GM23338 (cell line): ENCODE measurements at regions not wholly inside any gene's neighbourhood (a gene's known extent, or its start where the extent isn't known, plus 50 kb on each side); places are given as distances from the start of the nearest gene placed in this dataset.

ENCODE experiments used
- ATAC-seq: fragments of 200-7000 bp; cut with Tn5 transposase; 3 replicates; pipeline ENCODE4 v1.9.1; 2020
- DNase-seq: peaks from one replicate; pipeline ENCODE4 v3.0.0-alpha.2; 2015; ENCODE audit warnings: low spot score
- H2AFZ ChIP-seq: fragments of 200-600 bp; sonication (generic); 2 replicates; pipeline ENCODE4 v1.8.0; 2016; ENCODE audit warnings: antibody characterized with exemption, mild to moderate bottlenecking, moderate library complexity
- H3F3A ChIP-seq: fragments of 200-600 bp; sonication (generic); replicated peaks from 2 replicates; pipeline ENCODE4 v1.8.0; 2017; ENCODE audit warnings: antibody characterized with exemption, mixed run types, low read depth
- H3K27ac ChIP-seq: fragments of 200-600 bp; sonication (generic); 2 replicates; pipeline ENCODE4 v1.6.1; 2016; ENCODE audit warnings: low read depth
- H3K27me3 ChIP-seq: fragments of 200-600 bp; sonication (generic); 2 replicates; pipeline ENCODE4 v1.8.0; 2016; ENCODE audit warnings: mild to moderate bottlenecking, mixed run types, moderate library complexity; ENCODE audit not compliant: insufficient read depth
- H3K36me3 ChIP-seq: fragments of 200-600 bp; sonication (generic); 2 replicates; pipeline ENCODE4 v1.8.0; 2016; ENCODE audit warnings: mild to moderate bottlenecking; ENCODE audit not compliant: insufficient read depth
- H3K4me1 ChIP-seq: fragments of 200-600 bp; sonication (generic); 2 replicates; pipeline ENCODE4 v1.8.0; 2016; ENCODE audit warnings: mild to moderate bottlenecking, moderate library complexity; ENCODE audit not compliant: insufficient read depth
- H3K4me2 ChIP-seq: fragments of 200-600 bp; sonication (generic); 2 replicates; pipeline ENCODE4 v1.7.1; 2017; ENCODE audit warnings: mixed run types
- H3K4me3 ChIP-seq: fragments of 200-600 bp; sonication (generic); 2 replicates; pipeline ENCODE4 v1.6.1; 2016; ENCODE audit warnings: mixed run types
- H3K79me2 ChIP-seq: fragments of 200-600 bp; sonication (generic); replicated peaks from 2 replicates; pipeline ENCODE4 v1.8.0; 2017; ENCODE audit warnings: mild to moderate bottlenecking; ENCODE audit not compliant: insufficient read depth
- H3K9me2 ChIP-seq: fragments of 200-600 bp; sonication (generic); 2 replicates; pipeline ENCODE4 v1.8.0; 2017; ENCODE audit not compliant: insufficient read depth
- H4K20me1 ChIP-seq: fragments of 200-600 bp; sonication (generic); replicated peaks from 2 replicates; pipeline ENCODE4 v1.8.0; 2017; ENCODE audit warnings: mild to moderate bottlenecking; ENCODE audit not compliant: insufficient read depth
- H3K27ac Mint-ChIP-seq: 2 replicates; pipeline ENCODE4 v1.8.0; 2020; ENCODE audit warnings: inconsistent platforms, mild to moderate bottlenecking, moderate library complexity, mixed read lengths
- H3K27me3 Mint-ChIP-seq: 3 replicates; pipeline ENCODE4 v1.8.0; 2022; ENCODE audit warnings: low read depth, mild to moderate bottlenecking, moderate library complexity, mixed read lengths, inconsistent platforms; ENCODE audit not compliant: insufficient read depth, poor library complexity
- H3K36me3 Mint-ChIP-seq: 3 replicates; pipeline ENCODE4 v1.8.0; 2021; ENCODE audit warnings: low read depth, mild to moderate bottlenecking, inconsistent platforms, moderate library complexity, mixed read lengths
- H3K4me1 Mint-ChIP-seq: 3 replicates; pipeline ENCODE4 v1.8.0; 2020; ENCODE audit warnings: mild to moderate bottlenecking, inconsistent platforms, mixed read lengths
- H3K4me3 Mint-ChIP-seq: 3 replicates; pipeline ENCODE4 v1.8.0; 2021; ENCODE audit warnings: moderate library complexity, mild to moderate bottlenecking, inconsistent platforms, mixed read lengths
- H3K9me3 Mint-ChIP-seq: 3 replicates; pipeline ENCODE4 v1.8.0; 2020; ENCODE audit warnings: moderate library complexity, mild to moderate bottlenecking, inconsistent platforms, mixed read lengths
- CREB1 ChIP-seq: fragments of 250-450 bp; sonication (Bioruptor Pico); IDR thresholded peaks from 2 replicates; pipeline ENCODE4 v1.5.0; 2020; ENCODE audit warnings: low read depth, mild to moderate bottlenecking, moderate library complexity
- CTCF ChIP-seq, 2 experiments: fragments of 200-600 bp in 1 of 2; sonication (generic) in 1 of 2; conservative IDR thresholded peaks; 2 replicates each; pipeline versions ENCODE4 v1.5.1 to v1.6.1; 2016 to 2017; ENCODE audit warnings: antibody characterized with exemption in 2 of 2, low read depth in 2 of 2, mild to moderate bottlenecking in 2 of 2, moderate library complexity in 1 of 2
- ETS1 ChIP-seq: IDR thresholded peaks from 2 replicates; pipeline ENCODE4 v1.6.1; 2016; ENCODE audit warnings: antibody characterized with exemption
- EZH2 ChIP-seq: fragments of 200-600 bp; sonication (generic); IDR thresholded peaks from one replicate; pipeline ENCODE4 v1.8.0; 2017; ENCODE audit warnings: antibody characterized with exemption, mild to moderate bottlenecking, low read depth; ENCODE audit not compliant: unreplicated experiment
- EZH2phosphoT487 ChIP-seq: fragments of 200-600 bp; sonication (generic); IDR thresholded peaks from one replicate; pipeline ENCODE4 v1.8.1; 2018; ENCODE audit warnings: antibody characterized with exemption; ENCODE audit not compliant: unreplicated experiment
- JUNB ChIP-seq: IDR thresholded peaks from one replicate; pipeline ENCODE4 v1.6.1; 2016; ENCODE audit warnings: antibody characterized with exemption; ENCODE audit not compliant: unreplicated experiment
- NANOG ChIP-seq: IDR thresholded peaks from 2 replicates; pipeline ENCODE4 v1.6.1; 2016; ENCODE audit warnings: antibody characterized with exemption, borderline replicate concordance
- POLR2AphosphoS5 ChIP-seq: IDR thresholded peaks from 2 replicates; pipeline ENCODE4 v1.6.1; 2016; ENCODE audit warnings: antibody characterized with exemption, low read depth
- STAT1 ChIP-seq: IDR thresholded peaks from one replicate; pipeline ENCODE4 v1.6.1; 2016; ENCODE audit warnings: antibody characterized with exemption; ENCODE audit not compliant: unreplicated experiment
- ZNF114 ChIP-seq: fragments of 250-450 bp; sonication (Bioruptor Pico); IDR thresholded peaks from 2 replicates; pipeline ENCODE4 v1.5.0; 2020; ENCODE audit warnings: mild to moderate bottlenecking, moderate library complexity
- ZNF331 ChIP-seq: fragments of 250-450 bp; sonication (Bioruptor Pico); IDR thresholded peaks from 2 replicates; pipeline ENCODE4 v1.5.0; 2020; ENCODE audit warnings: low read depth, mild to moderate bottlenecking, moderate library complexity
- TF ChIP-seq, protein P1 (sequence below): fragments of 250-450 bp; sonication (Bioruptor Pico); IDR thresholded peaks from 2 replicates; pipeline ENCODE4 v1.5.0; 2020; ENCODE audit warnings: mild to moderate bottlenecking, moderate library complexity
- TF ChIP-seq, protein P2 (sequence below): IDR thresholded peaks from one replicate; pipeline ENCODE4 v1.6.1; 2018; ENCODE audit warnings: antibody characterized with exemption; ENCODE audit not compliant: unreplicated experiment

DNA sequence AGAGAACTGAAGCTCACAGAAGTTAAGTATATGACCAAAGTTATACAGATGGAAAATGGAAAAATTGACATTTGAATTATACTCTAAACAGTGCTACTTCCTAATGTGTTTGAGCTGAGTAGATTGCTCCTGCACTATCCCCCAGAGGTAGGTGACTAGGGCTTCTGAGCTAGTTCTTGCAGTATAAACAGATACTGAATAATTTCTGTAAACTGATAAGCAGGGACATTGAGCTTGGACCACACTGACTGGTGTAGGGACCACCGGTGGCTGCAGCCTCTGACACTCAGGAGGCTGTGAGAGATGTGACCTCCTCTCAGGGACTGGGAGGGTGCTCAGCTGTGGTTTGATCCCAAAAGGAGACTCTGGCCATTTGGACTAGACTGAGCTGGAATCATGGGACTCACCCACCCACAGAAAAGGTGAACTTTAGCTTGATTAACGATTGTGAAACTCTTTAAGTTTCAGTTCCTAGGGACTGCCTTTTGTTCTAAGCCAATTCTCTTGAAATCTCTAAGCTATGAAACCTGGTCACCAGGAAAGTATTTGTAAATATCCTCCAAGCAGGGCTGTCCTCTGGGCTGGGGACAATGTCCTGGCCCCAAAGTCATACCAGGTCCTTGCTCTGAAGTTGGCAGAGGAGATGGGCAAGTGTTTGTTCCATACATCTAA lies 291.5 kb downstream of the SEC61B start (continued):
- TF ChIP-seq, protein P1, sequence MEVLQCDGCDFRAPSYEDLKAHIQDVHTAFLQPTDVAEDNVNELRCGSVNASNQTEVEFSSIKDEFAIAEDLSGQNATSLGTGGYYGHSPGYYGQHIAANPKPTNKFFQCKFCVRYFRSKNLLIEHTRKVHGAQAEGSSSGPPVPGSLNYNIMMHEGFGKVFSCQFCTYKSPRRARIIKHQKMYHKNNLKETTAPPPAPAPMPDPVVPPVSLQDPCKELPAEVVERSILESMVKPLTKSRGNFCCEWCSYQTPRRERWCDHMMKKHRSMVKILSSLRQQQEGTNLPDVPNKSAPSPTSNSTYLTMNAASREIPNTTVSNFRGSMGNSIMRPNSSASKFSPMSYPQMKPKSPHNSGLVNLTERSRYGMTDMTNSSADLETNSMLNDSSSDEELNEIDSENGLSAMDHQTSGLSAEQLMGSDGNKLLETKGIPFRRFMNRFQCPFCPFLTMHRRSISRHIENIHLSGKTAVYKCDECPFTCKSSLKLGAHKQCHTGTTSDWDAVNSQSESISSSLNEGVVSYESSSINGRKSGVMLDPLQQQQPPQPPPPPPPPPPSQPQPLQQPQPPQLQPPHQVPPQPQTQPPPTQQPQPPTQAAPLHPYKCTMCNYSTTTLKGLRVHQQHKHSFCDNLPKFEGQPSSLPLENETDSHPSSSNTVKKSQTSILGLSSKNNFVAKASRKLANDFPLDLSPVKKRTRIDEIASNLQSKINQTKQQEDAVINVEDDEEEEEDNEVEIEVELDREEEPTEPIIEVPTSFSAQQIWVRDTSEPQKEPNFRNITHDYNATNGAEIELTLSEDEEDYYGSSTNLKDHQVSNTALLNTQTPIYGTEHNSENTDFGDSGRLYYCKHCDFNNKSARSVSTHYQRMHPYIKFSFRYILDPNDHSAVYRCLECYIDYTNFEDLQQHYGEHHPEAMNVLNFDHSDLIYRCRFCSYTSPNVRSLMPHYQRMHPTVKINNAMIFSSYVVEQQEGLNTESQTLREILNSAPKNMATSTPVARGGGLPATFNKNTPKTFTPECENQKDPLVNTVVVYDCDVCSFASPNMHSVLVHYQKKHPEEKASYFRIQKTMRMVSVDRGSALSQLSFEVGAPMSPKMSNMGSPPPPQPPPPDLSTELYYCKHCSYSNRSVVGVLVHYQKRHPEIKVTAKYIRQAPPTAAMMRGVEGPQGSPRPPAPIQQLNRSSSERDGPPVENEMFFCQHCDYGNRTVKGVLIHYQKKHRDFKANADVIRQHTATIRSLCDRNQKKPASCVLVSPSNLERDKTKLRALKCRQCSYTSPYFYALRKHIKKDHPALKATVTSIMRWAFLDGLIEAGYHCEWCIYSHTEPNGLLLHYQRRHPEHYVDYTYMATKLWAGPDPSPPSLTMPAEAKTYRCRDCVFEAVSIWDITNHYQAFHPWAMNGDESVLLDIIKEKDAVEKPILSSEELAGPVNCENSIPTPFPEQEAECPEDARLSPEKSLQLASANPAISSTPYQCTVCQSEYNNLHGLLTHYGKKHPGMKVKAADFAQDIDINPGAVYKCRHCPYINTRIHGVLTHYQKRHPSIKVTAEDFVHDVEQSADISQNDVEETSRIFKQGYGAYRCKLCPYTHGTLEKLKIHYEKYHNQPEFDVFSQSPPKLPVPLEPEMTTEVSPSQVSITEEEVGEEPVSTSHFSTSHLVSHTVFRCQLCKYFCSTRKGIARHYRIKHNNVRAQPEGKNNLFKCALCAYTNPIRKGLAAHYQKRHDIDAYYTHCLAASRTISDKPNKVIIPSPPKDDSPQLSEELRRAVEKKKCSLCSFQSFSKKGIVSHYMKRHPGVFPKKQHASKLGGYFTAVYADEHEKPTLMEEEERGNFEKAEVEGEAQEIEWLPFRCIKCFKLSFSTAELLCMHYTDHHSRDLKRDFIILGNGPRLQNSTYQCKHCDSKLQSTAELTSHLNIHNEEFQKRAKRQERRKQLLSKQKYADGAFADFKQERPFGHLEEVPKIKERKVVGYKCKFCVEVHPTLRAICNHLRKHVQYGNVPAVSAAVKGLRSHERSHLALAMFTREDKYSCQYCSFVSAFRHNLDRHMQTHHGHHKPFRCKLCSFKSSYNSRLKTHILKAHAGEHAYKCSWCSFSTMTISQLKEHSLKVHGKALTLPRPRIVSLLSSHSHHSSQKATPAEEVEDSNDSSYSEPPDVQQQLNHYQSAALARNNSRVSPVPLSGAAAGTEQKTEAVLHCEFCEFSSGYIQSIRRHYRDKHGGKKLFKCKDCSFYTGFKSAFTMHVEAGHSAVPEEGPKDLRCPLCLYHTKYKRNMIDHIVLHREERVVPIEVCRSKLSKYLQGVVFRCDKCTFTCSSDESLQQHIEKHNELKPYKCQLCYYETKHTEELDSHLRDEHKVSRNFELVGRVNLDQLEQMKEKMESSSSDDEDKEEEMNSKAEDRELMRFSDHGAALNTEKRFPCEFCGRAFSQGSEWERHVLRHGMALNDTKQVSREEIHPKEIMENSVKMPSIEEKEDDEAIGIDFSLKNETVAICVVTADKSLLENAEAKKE (CRISPR knock-in tag) = no peak
- no peak for TF ChIP-seq ZNF114 (CRISPR knock-in tag)
- no peak for TF ChIP-seq ZNF331

- Histone ChIP-seq H3F3A (no peaks in the 10 kb centered on the region), H3K27ac (no peak overlapping the region), H3K27me3 (no peaks in the 10 kb centered on the region), H3K4me1 (peaks cover 8% of the 10 kb centered on the region), H4K20me1 (no peaks in the 10 kb centered on the region), H2AFZ (no peak overlapping the region), H3K4me3 (no peak overlapping the region), H3K9me2 (no peaks in the 10 kb centered on the region; the same call in 1 of the 2 replicates), H3K36me3 (no peaks in the 10 kb centered on the region), H3K4me2 (no peak overlapping the region), H3K79me2 (no peaks in the 10 kb centered on the region)
- no peak for ATAC-seq
- peaks cover 3% of the 10 kb centered on the region for H3K27me3 Mint-ChIP-seq
- no peak overlapping the region for H3K4me3 Mint-ChIP-seq
- H3K4me1 Mint-ChIP-seq = peaks cover 3% of the 10 kb centered on the region; the same call in 2 of the 3 replicates
- no peaks in the 10 kb centered on the region for H3K36me3 Mint-ChIP-seq
- H3K9me3 Mint-ChIP-seq = no peaks in the 10 kb centered on the region
- DNase-seq = no peak
- no peak overlapping the region for H3K27ac Mint-ChIP-seq
- no peak for TF ChIP-seq ZNF114 (CRISPR knock-in tag)
- TF ChIP-seq EZH2 = no peak
- no peak for TF ChIP-seq EZH2phosphoT487
- TF ChIP-seq ETS1 = no peak
- no peak for TF ChIP-seq NANOG
- TF ChIP-seq STAT1 = no peak
- no peak for TF ChIP-seq JUNB
- TF ChIP-seq, protein P2, sequence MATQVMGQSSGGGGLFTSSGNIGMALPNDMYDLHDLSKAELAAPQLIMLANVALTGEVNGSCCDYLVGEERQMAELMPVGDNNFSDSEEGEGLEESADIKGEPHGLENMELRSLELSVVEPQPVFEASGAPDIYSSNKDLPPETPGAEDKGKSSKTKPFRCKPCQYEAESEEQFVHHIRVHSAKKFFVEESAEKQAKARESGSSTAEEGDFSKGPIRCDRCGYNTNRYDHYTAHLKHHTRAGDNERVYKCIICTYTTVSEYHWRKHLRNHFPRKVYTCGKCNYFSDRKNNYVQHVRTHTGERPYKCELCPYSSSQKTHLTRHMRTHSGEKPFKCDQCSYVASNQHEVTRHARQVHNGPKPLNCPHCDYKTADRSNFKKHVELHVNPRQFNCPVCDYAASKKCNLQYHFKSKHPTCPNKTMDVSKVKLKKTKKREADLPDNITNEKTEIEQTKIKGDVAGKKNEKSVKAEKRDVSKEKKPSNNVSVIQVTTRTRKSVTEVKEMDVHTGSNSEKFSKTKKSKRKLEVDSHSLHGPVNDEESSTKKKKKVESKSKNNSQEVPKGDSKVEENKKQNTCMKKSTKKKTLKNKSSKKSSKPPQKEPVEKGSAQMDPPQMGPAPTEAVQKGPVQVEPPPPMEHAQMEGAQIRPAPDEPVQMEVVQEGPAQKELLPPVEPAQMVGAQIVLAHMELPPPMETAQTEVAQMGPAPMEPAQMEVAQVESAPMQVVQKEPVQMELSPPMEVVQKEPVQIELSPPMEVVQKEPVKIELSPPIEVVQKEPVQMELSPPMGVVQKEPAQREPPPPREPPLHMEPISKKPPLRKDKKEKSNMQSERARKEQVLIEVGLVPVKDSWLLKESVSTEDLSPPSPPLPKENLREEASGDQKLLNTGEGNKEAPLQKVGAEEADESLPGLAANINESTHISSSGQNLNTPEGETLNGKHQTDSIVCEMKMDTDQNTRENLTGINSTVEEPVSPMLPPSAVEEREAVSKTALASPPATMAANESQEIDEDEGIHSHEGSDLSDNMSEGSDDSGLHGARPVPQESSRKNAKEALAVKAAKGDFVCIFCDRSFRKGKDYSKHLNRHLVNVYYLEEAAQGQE = no peak
- TF ChIP-seq POLR2AphosphoS5 = no peak
- TF ChIP-seq CREB1 (CRISPR knock-in tag) = no peak
- no peak for TF ChIP-seq CTCF (conservative IDR thresholded peaks at IDR 0.05; ENCODE audit: low read depth in 2 of 2)
- TF ChIP-seq ZNF331 = no peak
Observed at GRCh38 chr9:99515093-99515492, 293.0 kb downstream of the SEC61B start.
